MCF 10A (cell line): ENCODE measurements at regions not wholly inside any gene's neighbourhood (a gene's known extent, or its start where the extent isn't known, plus 50 kb on each side); places are given as distances from the start of the nearest gene placed in this dataset.
"Not testable (repeated sequence)": the region's sequence is repeated elsewhere in the genome, so short reads cannot be mapped to it uniquely, and the experiment has no call there.

Source experiments
- BruUV-seq: library from RNA; stranded (reverse); fragments of 400-500 nt; replicated peaks from 2 replicates; lab custom pipeline; 2021; lab: Mats Ljungman, UMichigan
- CTCF ChIA-PET: fragments of 300-600 bp; sonication (Branson Sonifier 250); formaldehyde crosslinking; extraction: SDS; loops from one replicate; lab custom pipeline; 2021; ENCODE audit warnings: antibody characterized with exemption, inconsistent platforms; lab: Yijun Ruan, JAX
- POLR2A ChIA-PET: fragments of 300-600, 350-650 bp; sonication (Branson Sonifier 250); formaldehyde crosslinking; extraction: SDS; loops from one replicate; lab custom pipeline; 2020; ENCODE audit warnings: antibody characterized with exemption, inconsistent platforms; lab: Yijun Ruan, JAX
- DNase-seq: peaks from one replicate; pipeline ENCODE4 v3.0.0-alpha.2; 2018; ENCODE audit not compliant: unreplicated experiment
- H3K27ac Mint-ChIP-seq: one replicate; pipeline ENCODE4 v1.8.0; 2022; ENCODE audit warnings: mild to moderate bottlenecking, low read depth, mixed read lengths; ENCODE audit not compliant: unreplicated experiment
- H3K27me3 Mint-ChIP-seq: one replicate; pipeline ENCODE4 v1.8.0; 2022; ENCODE audit warnings: mixed read lengths; ENCODE audit not compliant: insufficient read depth, unreplicated experiment
- H3K36me3 Mint-ChIP-seq: one replicate; pipeline ENCODE4 v1.8.0; 2022; ENCODE audit warnings: mild to moderate bottlenecking, moderate library complexity, mixed read lengths; ENCODE audit not compliant: insufficient read depth, unreplicated experiment
- H3K4me1 Mint-ChIP-seq: one replicate; pipeline ENCODE4 v1.8.0; 2022; ENCODE audit warnings: mixed read lengths; ENCODE audit not compliant: insufficient read depth, unreplicated experiment
- H3K4me3 Mint-ChIP-seq: one replicate; pipeline ENCODE4 v1.8.0; 2022; ENCODE audit warnings: mild to moderate bottlenecking, moderate library complexity, mixed read lengths; ENCODE audit not compliant: unreplicated experiment
- H3K9me3 Mint-ChIP-seq: one replicate; pipeline ENCODE4 v1.8.0; 2022; ENCODE audit warnings: mixed read lengths; ENCODE audit not compliant: unreplicated experiment
- intact Hi-C: fragments of 100-400 bp; cut with micrococcal nuclease; formaldehyde crosslinking; loops from 2 replicates; pipeline ENCODE4 v1.14.1; 2022
- TF ChIP-seq, protein P1 (sequence below): fragments of 200-600 bp; IDR thresholded peaks from one replicate; pipeline ENCODE4 v1.8.0; 2022; ENCODE audit warnings: antibody characterized with exemption, mild to moderate bottlenecking; ENCODE audit not compliant: unreplicated experiment

DNA sequence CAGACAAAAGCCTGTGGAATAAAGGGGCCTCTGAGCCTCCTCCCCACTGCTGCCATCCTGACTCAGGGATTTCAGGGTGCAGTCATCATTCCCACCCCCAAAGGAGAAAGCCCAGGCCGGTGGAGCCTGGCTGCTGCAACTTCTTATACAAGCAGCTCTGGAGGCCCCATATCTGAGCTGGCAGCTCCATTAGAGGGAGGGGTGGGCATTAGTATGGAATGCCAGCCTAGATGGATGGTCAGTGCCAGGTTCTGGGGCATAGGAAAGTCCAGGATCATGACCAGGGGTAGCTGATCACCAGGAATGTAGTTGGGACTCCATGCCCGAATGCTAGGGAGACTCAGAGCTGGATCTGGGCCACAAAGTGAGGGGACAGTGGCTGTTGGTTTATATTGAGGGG is 581.0 kb downstream of the KCNJ18 start:
- TF ChIP-seq, protein P1, sequence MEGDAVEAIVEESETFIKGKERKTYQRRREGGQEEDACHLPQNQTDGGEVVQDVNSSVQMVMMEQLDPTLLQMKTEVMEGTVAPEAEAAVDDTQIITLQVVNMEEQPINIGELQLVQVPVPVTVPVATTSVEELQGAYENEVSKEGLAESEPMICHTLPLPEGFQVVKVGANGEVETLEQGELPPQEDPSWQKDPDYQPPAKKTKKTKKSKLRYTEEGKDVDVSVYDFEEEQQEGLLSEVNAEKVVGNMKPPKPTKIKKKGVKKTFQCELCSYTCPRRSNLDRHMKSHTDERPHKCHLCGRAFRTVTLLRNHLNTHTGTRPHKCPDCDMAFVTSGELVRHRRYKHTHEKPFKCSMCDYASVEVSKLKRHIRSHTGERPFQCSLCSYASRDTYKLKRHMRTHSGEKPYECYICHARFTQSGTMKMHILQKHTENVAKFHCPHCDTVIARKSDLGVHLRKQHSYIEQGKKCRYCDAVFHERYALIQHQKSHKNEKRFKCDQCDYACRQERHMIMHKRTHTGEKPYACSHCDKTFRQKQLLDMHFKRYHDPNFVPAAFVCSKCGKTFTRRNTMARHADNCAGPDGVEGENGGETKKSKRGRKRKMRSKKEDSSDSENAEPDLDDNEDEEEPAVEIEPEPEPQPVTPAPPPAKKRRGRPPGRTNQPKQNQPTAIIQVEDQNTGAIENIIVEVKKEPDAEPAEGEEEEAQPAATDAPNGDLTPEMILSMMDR = no peak
- Mint-ChIP-seq H3K9me3 (peaks cover 51% of the 10 kb centered on the region), H3K4me1 (no peaks in the 10 kb centered on the region), H3K27ac (no peak overlapping the region), H3K36me3 (no peaks in the 10 kb centered on the region), H3K4me3 (no peak overlapping the region), H3K27me3 (no peaks in the 10 kb centered on the region)
- BruUV-seq = no TSS peak
- CTCF ChIA-PET = no interaction called here
- POLR2A ChIA-PET = no interaction called here
- no peak for DNase-seq
- intact Hi-C loops = no loop called here

DNA sequence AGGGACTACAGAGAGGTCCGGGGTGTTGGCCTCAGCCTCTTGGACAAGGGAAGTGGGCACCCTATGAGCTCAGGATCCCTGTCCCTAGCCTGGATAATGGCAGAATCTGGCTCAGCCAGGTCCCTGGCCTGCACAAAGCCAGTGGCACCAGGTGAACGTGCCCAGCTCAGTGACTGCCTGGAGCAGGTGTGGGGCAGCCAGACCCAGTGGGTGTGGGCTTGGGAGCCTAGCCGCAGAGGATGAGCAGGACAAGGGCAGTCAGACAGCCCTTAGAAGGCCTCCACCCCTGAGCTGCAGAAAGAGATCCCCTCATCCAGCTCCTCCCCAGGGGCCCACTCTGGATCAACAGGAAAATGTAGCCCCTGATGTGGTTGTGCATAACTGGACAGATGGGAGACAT is 585.3 kb downstream of the KCNJ18 start:
- ChIA-PET CTCF (no interaction called here), POLR2A (interaction anchor here (0.6 kb wide), 1 partner anchor 11 kb away, joined by 3 read pairs; no protein-coding TSS in a partner anchor)
- Mint-ChIP-seq H3K36me3 (no peaks in the 10 kb centered on the region), H3K27me3 (no peaks in the 10 kb centered on the region), H3K9me3 (peaks cover 30% of the 10 kb centered on the region), H3K4me1 (no peaks in the 10 kb centered on the region), H3K27ac (no peak overlapping the region), H3K4me3 (no peak overlapping the region)
- BruUV-seq = no TSS peak
- intact Hi-C loops = no loop called here
- TF ChIP-seq, protein P1 = no peak
- no peak for DNase-seq

DNA sequence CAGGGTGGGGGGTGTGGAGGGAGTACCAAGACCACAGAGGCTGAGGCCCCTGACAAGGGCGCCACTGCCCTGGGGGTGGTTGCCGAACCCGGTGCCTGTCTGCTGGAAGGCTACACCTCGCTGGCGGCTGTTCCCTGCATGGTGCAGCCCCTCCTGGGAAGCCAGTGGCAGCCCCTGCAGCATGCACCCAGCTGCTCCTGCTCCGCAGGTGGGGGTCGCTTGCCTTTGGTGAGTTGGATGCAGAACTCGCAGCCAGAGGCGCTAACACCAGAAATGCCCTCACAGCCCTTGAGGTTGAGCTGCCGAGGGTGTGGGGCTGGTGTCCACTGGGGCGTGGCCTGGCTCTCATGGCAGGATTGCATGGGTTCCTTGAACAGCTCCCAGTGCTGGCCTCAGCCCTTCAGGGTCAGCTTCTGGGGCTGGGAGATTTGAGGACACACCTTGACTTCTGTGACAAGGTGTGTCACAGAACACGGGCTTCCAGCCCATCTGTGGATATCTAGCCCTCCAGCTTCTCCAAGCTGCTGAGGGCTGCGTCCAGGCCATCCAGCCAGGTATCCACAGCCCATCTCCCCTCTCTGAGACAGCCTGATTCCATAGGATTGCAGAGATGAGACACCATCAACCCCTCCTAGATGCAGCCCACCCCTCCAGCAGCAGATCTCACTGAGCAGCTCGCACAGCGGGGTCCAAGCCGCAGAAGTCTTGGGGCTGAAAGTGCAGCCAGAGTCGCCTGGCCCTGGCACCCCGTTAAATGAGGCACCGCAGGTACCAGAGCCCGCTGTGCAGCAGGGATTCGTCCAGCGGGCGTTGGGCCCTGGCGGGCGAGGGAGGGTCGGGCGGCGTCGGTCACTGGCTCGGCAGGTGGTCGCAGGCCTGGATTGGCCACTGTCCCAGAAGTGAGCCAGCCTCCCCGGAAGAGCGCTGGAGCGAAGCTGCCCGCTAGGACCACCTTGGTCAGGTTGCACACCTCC is 586.3 kb downstream of the KCNJ18 start:
- TF ChIP-seq, protein P1 = no peak
- ChIA-PET POLR2A (no interaction called here), CTCF (no interaction called here)
- no peak for DNase-seq
- intact Hi-C loops = no loop called here
- Mint-ChIP-seq H3K36me3 (no peaks in the 10 kb centered on the region), H3K9me3 (peaks cover 37% of the 10 kb centered on the region), H3K27ac (no peak overlapping the region), H3K4me3 (no peak overlapping the region), H3K27me3 (no peaks in the 10 kb centered on the region), H3K4me1 (no peaks in the 10 kb centered on the region)
- no TSS peak for BruUV-seq

DNA sequence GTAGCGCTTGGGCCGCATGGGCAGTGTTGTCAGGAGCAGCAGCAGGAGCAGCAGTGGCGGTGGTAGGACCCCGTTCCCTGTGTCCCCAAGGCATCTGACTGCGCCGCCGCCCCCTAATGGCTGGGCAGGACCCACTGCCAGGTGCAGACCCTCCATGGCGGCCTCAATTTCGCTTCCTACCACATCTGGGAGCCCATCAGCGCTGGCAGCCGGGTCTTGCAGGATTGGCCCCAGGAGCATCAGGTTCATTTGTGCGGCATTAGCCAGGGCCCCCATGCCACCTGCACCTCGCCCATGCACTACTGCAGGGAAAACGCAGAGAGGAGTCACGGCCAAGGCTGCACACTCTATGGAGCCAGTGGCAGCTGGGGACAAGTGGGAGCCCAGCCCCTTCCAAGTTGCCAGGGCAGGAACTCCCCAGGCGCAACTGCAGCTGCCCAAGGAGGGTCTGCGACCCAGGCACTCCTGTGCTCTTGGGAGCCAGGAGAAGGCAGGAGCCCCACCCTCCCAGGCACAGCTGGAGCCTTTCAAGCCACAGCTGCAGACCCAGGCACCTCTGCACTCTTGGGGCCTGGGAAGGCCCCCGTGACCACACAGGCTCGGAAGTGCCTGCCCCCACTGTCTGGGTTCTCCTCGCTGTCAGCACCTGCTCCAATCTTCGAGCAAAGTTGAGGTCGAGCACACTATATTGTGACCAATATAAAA is 594.2 kb downstream of the KCNJ18 start:
- Mint-ChIP-seq H3K27me3 (no peaks in the 10 kb centered on the region), H3K36me3 (no peaks in the 10 kb centered on the region), H3K4me1 (no peaks in the 10 kb centered on the region), H3K27ac (no peak overlapping the region), H3K9me3 (peaks cover 7% of the 10 kb centered on the region), H3K4me3 (no peak overlapping the region)
- ChIA-PET CTCF (no interaction called here), POLR2A (no interaction called here)
- DNase-seq = no peak
- TF ChIP-seq, protein P1 = no peak
- intact Hi-C loops = no loop called here
- no TSS peak for BruUV-seq

DNA sequence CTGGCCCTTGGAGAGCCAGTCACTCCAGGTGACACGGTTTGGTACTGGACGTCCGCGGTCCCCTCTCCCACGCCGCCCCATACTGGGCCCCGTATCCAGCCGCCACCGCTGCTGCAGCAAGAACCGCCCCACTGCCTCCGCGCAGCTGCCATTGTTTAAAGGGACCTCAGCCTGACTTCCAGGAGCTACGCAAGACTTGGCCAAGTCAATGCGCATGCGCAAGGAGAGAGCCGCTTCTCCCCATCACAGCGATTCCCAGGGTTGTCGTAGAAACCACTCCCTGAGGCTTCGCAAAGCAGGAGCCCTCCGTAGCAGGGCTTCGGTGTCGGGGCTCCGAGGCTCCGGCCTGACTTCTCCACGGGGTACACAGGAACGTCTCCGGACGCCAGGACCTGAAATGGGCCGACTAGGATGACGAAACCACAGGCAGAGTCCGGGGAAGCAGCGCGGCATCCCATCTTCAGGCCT is 606.2 kb downstream of the KCNJ18 start:
- H3K27ac Mint-ChIP-seq, intact Hi-C loops, CTCF ChIA-PET, BruUV-seq, DNase-seq, H3K4me1 Mint-ChIP-seq, H3K27me3 Mint-ChIP-seq, POLR2A ChIA-PET, H3K4me3 Mint-ChIP-seq, H3K36me3 Mint-ChIP-seq: not testable (repeated sequence)
- H3K9me3 Mint-ChIP-seq = peaks cover 30% of the 10 kb centered on the region
